ENCODE measurements at regions not wholly inside any gene's neighbourhood (a gene's known extent, or its start where the extent isn't known, plus 50 kb on each side); places are given as distances from the start of the nearest gene placed in this dataset.

- Histone ChIP-seq H3K36me3 (no peaks in the 10 kb centered on the region), H3K27me3 (ENCODE audit: insufficient read depth, low read depth, severe bottlenecking) (no peaks in the 10 kb centered on the region), H3K4me3 (ENCODE audit: low read depth, low read length) (no peak overlapping the region), H3K9me3 (ENCODE audit: severe bottlenecking) (no peaks in the 10 kb centered on the region), H3K27ac (no peak overlapping the region)
- DNase-seq, result no peak
- no peak for TF ChIP-seq CTCF (IDR thresholded peaks at IDR 0.05; ENCODE audit: low read depth, low read length)
Observed at GRCh38 chr13:59133903-59134302, 1029.8 kb downstream of the DIAPH3 start.

- Histone ChIP-seq H3K27me3 (ENCODE audit: insufficient read depth, low read depth, severe bottlenecking) (no peaks in the 10 kb centered on the region), H3K4me3 (ENCODE audit: low read depth, low read length) (no peak overlapping the region), H3K27ac (no peak overlapping the region), H3K9me3 (ENCODE audit: severe bottlenecking) (no peaks in the 10 kb centered on the region), H3K36me3 (no peaks in the 10 kb centered on the region)
- no peak for TF ChIP-seq CTCF (IDR thresholded peaks at IDR 0.05; ENCODE audit: low read depth, low read length)
- DNase-seq, result no peak
Observed at GRCh38 chr13:59144700-59145099, 1019.0 kb downstream of the DIAPH3 start.

GRCh38 chr13:59145381-59145780 is 1018.3 kb downstream of the DIAPH3 start:
- Histone ChIP-seq H3K4me3 (ENCODE audit: low read depth, low read length) (no peak overlapping the region), H3K27ac (no peak overlapping the region), H3K27me3 (ENCODE audit: insufficient read depth, low read depth, severe bottlenecking) (no peaks in the 10 kb centered on the region), H3K9me3 (ENCODE audit: severe bottlenecking) (no peaks in the 10 kb centered on the region), H3K36me3 (no peaks in the 10 kb centered on the region)
- no peak for DNase-seq
- no peak for TF ChIP-seq CTCF (IDR thresholded peaks at IDR 0.05; ENCODE audit: low read depth, low read length)

- no peaks in the 10 kb centered on the region for H3K36me3 ChIP-seq
- no peak overlapping the region for H3K4me3 ChIP-seq (ENCODE audit: low read depth, low read length)
- no peaks in the 10 kb centered on the region for H3K9me3 ChIP-seq (ENCODE audit: severe bottlenecking)
- no peaks in the 10 kb centered on the region for H3K27me3 ChIP-seq (ENCODE audit: insufficient read depth, low read depth, severe bottlenecking)
- TF ChIP-seq CTCF (IDR thresholded peaks at IDR 0.05; ENCODE audit: low read depth, low read length), result no peak
- H3K27ac ChIP-seq, result no peak overlapping the region
- DNase-seq, result no peak
Observed at GRCh38 chr13:59157181-59157580, 1006.5 kb downstream of the DIAPH3 start.

GRCh38 chr13:59166174-59166573 is 997.6 kb downstream of the DIAPH3 start:
- Histone ChIP-seq H3K27me3 (ENCODE audit: insufficient read depth, low read depth, severe bottlenecking) (no peaks in the 10 kb centered on the region), H3K9me3 (ENCODE audit: severe bottlenecking) (no peaks in the 10 kb centered on the region), H3K36me3 (no peaks in the 10 kb centered on the region), H3K4me3 (ENCODE audit: low read depth, low read length) (no peak overlapping the region), H3K27ac (no peak overlapping the region)
- TF ChIP-seq CTCF (IDR thresholded peaks at IDR 0.05; ENCODE audit: low read depth, low read length), result no peak
- DNase-seq, result no peak

- H3K27ac ChIP-seq, result no peak overlapping the region
- TF ChIP-seq CTCF (IDR thresholded peaks at IDR 0.05; ENCODE audit: low read depth, low read length), result no peak
Observed at GRCh38 chr13:59172076-59172475, 991.7 kb downstream of the DIAPH3 start.

More at GRCh38 chr13:59172076-59172475, 991.7 kb downstream of the DIAPH3 start:
- no peaks in the 10 kb centered on the region for H3K27me3 ChIP-seq (ENCODE audit: insufficient read depth, low read depth, severe bottlenecking)
- no peak overlapping the region for H3K4me3 ChIP-seq (ENCODE audit: low read depth, low read length)
- H3K9me3 ChIP-seq (ENCODE audit: severe bottlenecking), result no peaks in the 10 kb centered on the region
- DNase-seq, result no peak
- H3K36me3 ChIP-seq, result no peaks in the 10 kb centered on the region

Data from WERI-Rb-1 (cell line).